Left ventricle myocardium inferior (tissue), 1 donor: ENCODE measurements at regions not wholly inside any gene's neighbourhood (a gene's known extent, or its start where the extent isn't known, plus 50 kb on each side); places are given as distances from the start of the nearest gene placed in this dataset.
"Not testable (repeated sequence)": the region's sequence is repeated elsewhere in the genome, so short reads cannot be mapped to it uniquely, and the experiment has no call there.

Source experiments
- DNase-seq: peaks from one replicate; pipeline ENCODE4 v3.0.0-alpha.2; 2020
- H3K27ac ChIP-seq: fragments of 200-600 bp; replicated peaks from 2 replicates; pipeline ENCODE4 v1.8.0; 2021
- H3K27me3 ChIP-seq: fragments of 200-600 bp; 2 replicates; pipeline ENCODE4 v1.8.0; 2021; ENCODE audit warnings: low read depth
- H3K36me3 ChIP-seq: fragments of 200-600 bp; 2 replicates; pipeline ENCODE4 v1.8.0; 2021
- H3K4me1 ChIP-seq: fragments of 200-600 bp; 2 replicates; pipeline ENCODE4 v1.8.0; 2021
- H3K4me3 ChIP-seq: fragments of 200-600 bp; 2 replicates; pipeline ENCODE4 v1.8.0; 2021; ENCODE audit warnings: mild to moderate bottlenecking, moderate library complexity
- H3K9me3 ChIP-seq: fragments of 200-600 bp; replicated peaks from 2 replicates; pipeline ENCODE4 v1.8.0; 2021
- CTCF ChIP-seq: fragments of 200-600 bp; IDR thresholded peaks from 2 replicates; pipeline ENCODE4 v1.8.0; 2021; ENCODE audit warnings: antibody characterized with exemption, mild to moderate bottlenecking, borderline replicate concordance
- intact Hi-C: fragments of 100-400 bp; cut with micrococcal nuclease; formaldehyde crosslinking; loops from one replicate; pipeline ENCODE4 v1.11.0; 2022
- donor health status: DM: no; HTN: yes; CAD: no; lungs with severe emphysema.

- no peaks in the 10 kb centered on the region for H3K9me3 ChIP-seq
- H3K4me3 ChIP-seq: no peak overlapping the region
- H3K4me1 ChIP-seq: no peaks in the 10 kb centered on the region
- H3K36me3 ChIP-seq: no peaks in the 10 kb centered on the region
- no peak for DNase-seq
- H3K27ac ChIP-seq: no peak overlapping the region
- no peak for TF ChIP-seq CTCF
- intact Hi-C loops: loop anchor here (10.0 kb wide), 1 partner anchor 204 kb away; no protein-coding TSS in a partner anchor
- no peaks in the 10 kb centered on the region for H3K27me3 ChIP-seq
These were observed 176.7 kb downstream of the SH3BGRL start for GRCh38 chrX:81378560-81378959.

GRCh38 chrX:81390237-81390636 is 188.3 kb downstream of the SH3BGRL start:
- no peaks in the 10 kb centered on the region for H3K36me3 ChIP-seq
- TF ChIP-seq CTCF: no peak
- no peaks in the 10 kb centered on the region for H3K4me1 ChIP-seq
- no peaks in the 10 kb centered on the region for H3K9me3 ChIP-seq
- intact Hi-C loops: no loop called here
- DNase-seq: no peak
- H3K27ac ChIP-seq: no peak overlapping the region
- H3K27me3 ChIP-seq: no peaks in the 10 kb centered on the region
- H3K4me3 ChIP-seq: no peak overlapping the region

- no peak for TF ChIP-seq CTCF
- Histone ChIP-seq H3K36me3 (no peaks in the 10 kb centered on the region), H3K4me1 (no peaks in the 10 kb centered on the region), H3K4me3 (no peak overlapping the region), H3K27me3 (no peaks in the 10 kb centered on the region), H3K27ac (no peak overlapping the region), H3K9me3 (no peaks in the 10 kb centered on the region)
- intact Hi-C loops: no loop called here
- DNase-seq: no peak
These were observed 190.5 kb downstream of the SH3BGRL start for GRCh38 chrX:81392396-81392795.

- no peak overlapping the region for H3K4me3 ChIP-seq
- H3K27ac ChIP-seq: no peak overlapping the region
- DNase-seq: no peak
- intact Hi-C loops: no loop called here
- H3K36me3 ChIP-seq: no peaks in the 10 kb centered on the region
- no peaks in the 10 kb centered on the region for H3K27me3 ChIP-seq
- no peak for TF ChIP-seq CTCF
- H3K4me1 ChIP-seq: no peaks in the 10 kb centered on the region
- peaks cover 6% of the 10 kb centered on the region for H3K9me3 ChIP-seq
These were observed 203.9 kb downstream of the SH3BGRL start for GRCh38 chrX:81405781-81406180.

- Histone ChIP-seq H3K4me3 (no peak overlapping the region), H3K9me3 (no peaks in the 10 kb centered on the region), H3K4me1 (no peaks in the 10 kb centered on the region), H3K36me3 (no peaks in the 10 kb centered on the region), H3K27ac (no peak overlapping the region), H3K27me3 (no peaks in the 10 kb centered on the region)
- no peak for DNase-seq
- intact Hi-C loops: no loop called here
- TF ChIP-seq CTCF: no peak
These were observed 209.6 kb downstream of the SH3BGRL start for GRCh38 chrX:81411517-81411916.

- Histone ChIP-seq H3K4me3 (no peak overlapping the region), H3K36me3 (no peaks in the 10 kb centered on the region), H3K27me3 (no peaks in the 10 kb centered on the region), H3K9me3 (no peaks in the 10 kb centered on the region), H3K27ac (no peak overlapping the region), H3K4me1 (no peaks in the 10 kb centered on the region)
- TF ChIP-seq CTCF: no peak
- DNase-seq: no peak
- intact Hi-C loops: no loop called here
These were observed 210.5 kb downstream of the SH3BGRL start for GRCh38 chrX:81412428-81412827.

GRCh38 chrX:81412857-81413256 is 211.0 kb downstream of the SH3BGRL start:
- H3K36me3 ChIP-seq, DNase-seq, H3K27me3 ChIP-seq, H3K4me1 ChIP-seq, H3K4me3 ChIP-seq, H3K9me3 ChIP-seq, intact Hi-C loops, H3K27ac ChIP-seq: not testable (repeated sequence)
